ENCODE measurements at regions not wholly inside any gene's neighbourhood (a gene's known extent, or its start where the extent isn't known, plus 50 kb on each side); places are given as distances from the start of the nearest gene placed in this dataset.

- TF ChIP-seq EP300 (IDR thresholded peaks at IDR 0.05; ENCODE audit: borderline replicate concordance in 1 of 2, control insufficient read depth in 1 of 2, low read depth in 2 of 2, low read length in 2 of 2) (no peak), SRF (IDR thresholded peaks at IDR 0.05; ENCODE audit: low read depth in 2 of 2, low read length in 2 of 2) (no peak), PBX3 (IDR thresholded peaks at IDR 0.05; ENCODE audit: insufficient replicate concordance, low read depth, low read length) (no peak), RFX5 (IDR thresholded peaks at IDR 0.05; ENCODE audit: low read depth, low read length) (no peak), MXI1 (IDR thresholded peaks at IDR 0.05; ENCODE audit: low read depth, low read length) (no peak), CREB1 (IDR thresholded peaks at IDR 0.05; ENCODE audit: low read depth) (no peak)
Observed at GRCh38 chr18:38930881-38931753, 1365.5 kb upstream of the CELF4 start.

All from GM12878 (cell line).